Frontal cortex (tissue), 3 donors: ENCODE measurements at regions not wholly inside any gene's neighbourhood (a gene's known extent, or its start where the extent isn't known, plus 50 kb on each side); places are given as distances from the start of the nearest gene placed in this dataset.
"Not testable (repeated sequence)": the region's sequence is repeated elsewhere in the genome, so short reads cannot be mapped to it uniquely, and the experiment has no call there.

Experiments
- DNase-seq, 2 donors: peaks; one replicate each; pipeline ENCODE4 v3.0.0; 2012; ENCODE audit warnings: low spot score in 2 of 2
- FAIRE-seq: peaks from 2 replicates; lab custom pipeline; 2012; peaks lifted over from hg19 to GRCh38; lab: Jason Lieb, UNC
- donor health status: control.
- donor health status: control.
- donor health status: control.

GRCh38 chr10:101280511-101280910 lies 51.2 kb upstream of the LBX1 start:
- DNase-seq (no peak), FAIRE-seq (no peak)

GRCh38 chr10:101280921-101281320 lies 51.7 kb upstream of the LBX1 start:
- not testable (repeated sequence) for FAIRE-seq, DNase-seq

- DNase-seq (no peak), FAIRE-seq (no peak)
Measured at GRCh38 chr10:101282947-101283346, 53.7 kb upstream of the LBX1 start.

- no peak for FAIRE-seq
Measured at GRCh38 chr10:101283762-101284100, 54.5 kb upstream of the LBX1 start.

GRCh38 chr10:101284101-101284743 lies 55.0 kb upstream of the LBX1 start:
- DNase-seq (no peak), FAIRE-seq (no peak)

More at GRCh38 chr10:101283762-101284100, 54.5 kb upstream of the LBX1 start:
- DNase-seq: no peak

GRCh38 chr10:101284744-101285463 lies 55.6 kb upstream of the LBX1 start:
- FAIRE-seq: no peak
- no peak for DNase-seq

GRCh38 chr10:101285519-101286070 lies 56.3 kb upstream of the LBX1 start:
- FAIRE-seq (no peak), DNase-seq (no peak)

GRCh38 chr10:101286248-101287046 lies 57.2 kb upstream of the LBX1 start:
- FAIRE-seq (no peak), DNase-seq (no peak)

- DNase-seq (no peak), FAIRE-seq (no peak)
Measured at GRCh38 chr10:101287183-101287996, 58.1 kb upstream of the LBX1 start.

- FAIRE-seq (no peak), DNase-seq (peak; percentile 56 to 57)
Measured at GRCh38 chr10:101287997-101288635, 58.9 kb upstream of the LBX1 start.

- DNase-seq (no peak), FAIRE-seq (no peak)
Measured at GRCh38 chr10:101289541-101289940, 60.3 kb upstream of the LBX1 start.

GRCh38 chr10:101290431-101290830 lies 61.2 kb upstream of the LBX1 start:
- DNase-seq (no peak), FAIRE-seq (no peak)

GRCh38 chr10:101290881-101291280 lies 61.6 kb upstream of the LBX1 start:
- no peak for DNase-seq
- FAIRE-seq: no peak

- DNase-seq: peak; percentile 71 to 72
- FAIRE-seq: no peak
Measured at GRCh38 chr10:101291331-101292193, 62.3 kb upstream of the LBX1 start.

- DNase-seq (peak; percentile 49 to 55), FAIRE-seq (no peak)
Measured at GRCh38 chr10:101292194-101293006, 61.6 kb upstream of the BTRC start.

GRCh38 chr10:101293007-101293723 lies 60.8 kb upstream of the BTRC start:
- no peak for DNase-seq
- FAIRE-seq: no peak

GRCh38 chr10:101294109-101294508 lies 59.9 kb upstream of the BTRC start:
- FAIRE-seq (no peak), DNase-seq (no peak)
